Common myeloid progenitor, CD34-positive (primary cell): ENCODE measurements at regions not wholly inside any gene's neighbourhood (a gene's known extent, or its start where the extent isn't known, plus 50 kb on each side); places are given as distances from the start of the nearest gene placed in this dataset.

Experiments used
- CTCF ChIA-PET: fragments of 350-600 bp; sonication (Branson Sonifier 250); formaldehyde crosslinking; loops from one replicate; lab custom pipeline; 2021; ENCODE audit warnings: antibody characterized with exemption; lab: Charles Lee
- POLR2A ChIA-PET: fragments of 350-600 bp; sonication (Branson Sonifier 250); formaldehyde crosslinking; loops from one replicate; lab custom pipeline; 2021; ENCODE audit warnings: antibody characterized with exemption; lab: Charles Lee
- DNase-seq, 3 donors: peaks; one replicate each; pipeline versions ENCODE4 v3.0.0 to v3.0.0-alpha.2; 2013
- H3K27ac ChIP-seq, 2 experiments: 1 replicate in 1 of 2; 2 replicates in 1 of 2; pipeline ENCODE4 v1.7.0; 2013; ENCODE audit warnings: inconsistent platforms in 2 of 2, low read length in 2 of 2, mild to moderate bottlenecking in 2 of 2, low read depth in 1 of 2, moderate library complexity in 1 of 2; ENCODE audit not compliant: severe bottlenecking in 2 of 2, insufficient read depth in 1 of 2, poor library complexity in 1 of 2
- H3K27me3 ChIP-seq, 5 experiments: replicated peaks in 2 of 5; 1 replicate in 3 of 5; 2 replicates in 2 of 5; pipeline versions ENCODE4 v1.6.1 to v1.7.0; 2013; ENCODE audit warnings: low read length in 4 of 5, mild to moderate bottlenecking in 2 of 5, moderate library complexity in 2 of 5, inconsistent platforms in 1 of 5; ENCODE audit not compliant: insufficient read depth in 5 of 5, control insufficient read depth in 4 of 5
- H3K36me3 ChIP-seq, 4 experiments: 1 replicate in 2 of 4; 2 replicates in 2 of 4; pipeline versions ENCODE4 v1.6.1 to v1.7.0; 2013; ENCODE audit warnings: low read length in 3 of 4, control low read depth in 1 of 4, mild to moderate bottlenecking in 1 of 4; ENCODE audit not compliant: control insufficient read depth in 4 of 4, insufficient read depth in 4 of 4
- H3K4me1 ChIP-seq, 4 experiments: 1 replicate in 3 of 4; 2 replicates in 1 of 4; pipeline versions ENCODE4 v1.6.1 to v1.7.1; 2013; ENCODE audit warnings: low read length in 3 of 4, mild to moderate bottlenecking in 3 of 4, control low read depth in 1 of 4, inconsistent platforms in 1 of 4, moderate library complexity in 1 of 4; ENCODE audit not compliant: control insufficient read depth in 4 of 4, insufficient read depth in 4 of 4; ENCODE audit errors: control extremely low read depth in 1 of 4
- H3K4me3 ChIP-seq, 7 experiments: 1 replicate in 4 of 7; 2 replicates in 3 of 7; pipeline versions ENCODE4 v1.5.1 to v1.7.0; 2013; ENCODE audit warnings: mild to moderate bottlenecking in 7 of 7, low read length in 6 of 7, moderate library complexity in 6 of 7, inconsistent platforms in 2 of 7, low read depth in 2 of 7, control low read depth in 1 of 7; ENCODE audit not compliant: insufficient read depth in 4 of 7, control insufficient read depth in 1 of 7; ENCODE audit errors: extremely low read depth in 1 of 7
- H3K9me3 ChIP-seq, 5 experiments: 1 replicate in 4 of 5; 2 replicates in 1 of 5; pipeline versions ENCODE4 v1.6.1 to v1.7.1; 2013; ENCODE audit warnings: low read length in 4 of 5, mild to moderate bottlenecking in 2 of 5, inconsistent platforms in 1 of 5, low read depth in 1 of 5, moderate library complexity in 1 of 5; ENCODE audit not compliant: control insufficient read depth in 4 of 5, insufficient read depth in 2 of 5; ENCODE audit errors: control extremely low read depth in 1 of 5
- WGBS: methylation state at CpG from one replicate; pipeline ENCODE4 v1.1.5; 2013; ENCODE audit not compliant: insufficient coverage; 5-methylcytosine and 5-hydroxymethylcytosine counted together

DNA sequence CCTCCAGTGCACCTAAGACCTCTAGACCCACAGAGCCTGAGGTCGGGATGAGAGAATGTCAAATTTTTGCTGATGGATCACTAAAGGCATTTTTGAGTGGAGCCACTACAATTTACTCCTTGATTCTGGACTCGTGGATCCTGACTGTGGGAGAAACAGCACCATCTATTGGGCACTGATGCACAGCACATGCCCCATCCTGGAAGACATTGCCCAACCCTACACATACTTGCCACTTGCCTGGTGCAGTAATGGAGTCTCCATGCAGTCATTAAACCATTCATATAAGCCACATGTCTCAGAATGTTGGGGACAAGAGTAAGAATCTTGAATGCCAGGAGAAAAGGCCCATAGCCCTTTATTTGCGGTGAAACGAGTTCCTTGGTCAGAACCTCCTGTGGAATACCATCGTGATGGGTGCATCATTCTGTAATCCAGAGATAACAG is 103.9 kb downstream of the GGTLC2 start:
- ChIA-PET POLR2A (no interaction called here), CTCF (interaction anchor here (0.7 to 1.9 kb wide), 4 partner anchors 21 to 39 kb away, joined by 3 to 10 read pairs (median 4); no protein-coding TSS in a partner anchor)
- Histone ChIP-seq H3K27ac (no peak overlapping the region), H3K9me3 (no peaks in the 10 kb centered on the region), H3K36me3 (no peaks in the 10 kb centered on the region), H3K4me3 (no peak overlapping the region), H3K4me1 (peaks cover 0 to 10% (median 8%) of the 10 kb centered on the region in 4 experiments), H3K27me3 (peaks cover 0 to 7% (median 3%) of the 10 kb centered on the region in 5 experiments)
- 56% methylated on average over 5 of the region's 5 CpGs for WGBS
- peak in 2 of 3 donors; percentile 59 to 61 for DNase-seq

DNA sequence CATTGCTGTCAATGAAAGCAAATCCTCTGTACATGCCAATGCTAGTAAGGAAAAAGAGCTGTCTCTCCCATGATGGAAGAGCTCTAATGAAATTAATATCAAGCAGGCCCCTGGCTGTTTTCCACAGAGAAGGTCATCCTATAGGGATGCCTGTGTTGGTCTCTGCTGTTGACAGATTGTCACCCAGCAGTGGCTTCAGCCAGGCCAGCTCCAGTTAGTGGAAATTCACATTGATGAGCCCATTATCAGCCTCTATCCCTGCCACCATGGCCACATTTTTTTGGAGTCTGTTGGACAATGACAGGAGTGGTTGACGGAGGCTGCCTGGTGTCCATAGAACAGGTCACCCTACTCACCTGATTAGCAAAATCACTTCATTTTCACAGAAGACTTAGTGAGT is 104.3 kb downstream of the GGTLC2 start:
- ChIA-PET CTCF (interaction anchor here (0.7 to 1.9 kb wide), 4 partner anchors 21 to 39 kb away, joined by 3 to 10 read pairs (median 4); no protein-coding TSS in a partner anchor), POLR2A (no interaction called here)
- Histone ChIP-seq H3K9me3 (no peaks in the 10 kb centered on the region), H3K27me3 (peaks cover 0 to 7% (median 3%) of the 10 kb centered on the region in 5 experiments), H3K4me3 (no peak overlapping the region), H3K36me3 (no peaks in the 10 kb centered on the region), H3K27ac (no peak overlapping the region), H3K4me1 (peaks cover 0 to 11% (median 8%) of the 10 kb centered on the region in 4 experiments)
- WGBS = no CpG with 5 or more reads among the region's 1 CpG
- no peak for DNase-seq

DNA sequence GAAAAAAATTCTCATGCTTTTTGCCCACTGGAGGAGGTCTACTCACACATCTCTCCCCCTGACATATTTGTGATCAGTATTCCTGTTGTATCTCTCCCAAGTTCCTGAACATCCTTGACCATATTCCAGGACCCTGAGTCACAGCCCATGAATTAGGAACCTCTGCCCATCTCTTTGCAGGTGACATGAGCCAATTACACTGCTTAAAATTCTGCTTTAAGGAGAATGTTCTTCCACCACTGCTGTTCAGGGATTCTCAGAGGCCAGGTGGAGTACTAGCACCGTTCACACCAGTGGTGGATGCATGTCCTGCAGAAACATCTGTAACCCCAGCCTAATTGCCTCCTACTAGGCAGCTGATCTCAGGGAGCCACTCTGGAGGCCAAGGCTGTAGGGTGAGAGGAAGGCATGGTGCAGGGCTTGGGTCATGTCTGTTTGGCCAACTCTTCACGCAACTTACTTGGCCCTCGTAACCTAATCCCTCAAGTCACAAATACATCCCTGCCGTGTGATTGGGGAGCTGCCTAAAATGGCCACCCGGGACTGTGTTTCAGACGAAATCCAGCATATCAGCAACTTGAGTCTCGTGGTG is 104.8 kb downstream of the GGTLC2 start:
- Histone ChIP-seq H3K4me1 (peaks cover 0 to 11% (median 8%) of the 10 kb centered on the region in 4 experiments), H3K4me3 (no peak overlapping the region), H3K9me3 (no peaks in the 10 kb centered on the region), H3K36me3 (no peaks in the 10 kb centered on the region), H3K27me3 (peaks cover 0 to 5% (median 2%) of the 10 kb centered on the region in 5 experiments), H3K27ac (no peak overlapping the region)
- ChIA-PET CTCF (interaction anchor here (0.7 to 1.9 kb wide), 4 partner anchors 20 to 39 kb away, joined by 3 to 10 read pairs (median 4); no protein-coding TSS in a partner anchor), POLR2A (no interaction called here)
- DNase-seq = no peak
- WGBS = 92% methylated on average over 5 of the region's 7 CpGs

DNA sequence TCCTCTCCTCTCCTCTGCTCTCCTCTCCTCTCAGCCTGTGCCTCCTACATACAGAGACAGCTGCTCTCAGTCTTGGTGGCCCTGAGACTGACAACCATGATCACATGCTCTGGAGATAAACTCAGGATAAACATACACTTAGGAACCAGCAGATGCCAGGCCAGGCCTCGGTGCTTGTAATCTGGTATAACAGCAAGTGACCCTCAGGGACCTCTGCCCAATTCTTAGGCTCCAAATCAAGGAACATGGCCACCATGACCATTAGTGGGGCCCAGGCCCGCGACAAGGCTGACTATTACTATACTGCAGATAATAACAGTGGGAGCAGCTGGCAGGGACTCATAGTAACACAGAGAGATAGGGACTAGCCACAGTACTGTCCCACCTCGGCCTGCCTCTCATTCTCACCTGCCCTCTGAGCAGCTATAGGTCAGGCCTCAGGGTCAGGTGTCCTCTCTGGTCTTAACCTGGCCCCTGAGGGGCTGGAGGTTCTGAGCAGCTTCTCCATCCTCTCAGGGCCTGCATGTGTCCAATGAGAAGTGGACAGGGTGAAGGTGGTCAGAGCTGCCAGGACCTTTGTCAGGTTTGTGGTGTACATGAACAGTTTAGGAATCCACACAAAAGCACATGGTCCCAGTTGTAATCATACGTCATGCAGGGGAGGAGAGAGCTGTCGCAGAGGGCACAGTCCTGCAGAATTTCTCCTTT is 106.1 kb downstream of the GGTLC2 start:
- H3K36me3 ChIP-seq = no peaks in the 10 kb centered on the region
- no peak overlapping the region for H3K27ac ChIP-seq
- no peaks in the 10 kb centered on the region for H3K9me3 ChIP-seq
- 94% methylated on average over 4 of the region's 6 CpGs for WGBS
- peaks cover 0 to 11% (median 8%) of the 10 kb centered on the region in 4 experiments for H3K4me1 ChIP-seq
- peaks cover 0 to 1% (median 0%) of the 10 kb centered on the region in 5 experiments for H3K27me3 ChIP-seq
- no peak for DNase-seq
- POLR2A ChIA-PET = no interaction called here
- no peak overlapping the region for H3K4me3 ChIP-seq
- CTCF ChIA-PET = interaction anchor here (1.0 to 2.4 kb wide), 4 partner anchors 10 to 206 kb away, joined by 3 to 8 read pairs (median 4); no protein-coding TSS in a partner anchor

DNA sequence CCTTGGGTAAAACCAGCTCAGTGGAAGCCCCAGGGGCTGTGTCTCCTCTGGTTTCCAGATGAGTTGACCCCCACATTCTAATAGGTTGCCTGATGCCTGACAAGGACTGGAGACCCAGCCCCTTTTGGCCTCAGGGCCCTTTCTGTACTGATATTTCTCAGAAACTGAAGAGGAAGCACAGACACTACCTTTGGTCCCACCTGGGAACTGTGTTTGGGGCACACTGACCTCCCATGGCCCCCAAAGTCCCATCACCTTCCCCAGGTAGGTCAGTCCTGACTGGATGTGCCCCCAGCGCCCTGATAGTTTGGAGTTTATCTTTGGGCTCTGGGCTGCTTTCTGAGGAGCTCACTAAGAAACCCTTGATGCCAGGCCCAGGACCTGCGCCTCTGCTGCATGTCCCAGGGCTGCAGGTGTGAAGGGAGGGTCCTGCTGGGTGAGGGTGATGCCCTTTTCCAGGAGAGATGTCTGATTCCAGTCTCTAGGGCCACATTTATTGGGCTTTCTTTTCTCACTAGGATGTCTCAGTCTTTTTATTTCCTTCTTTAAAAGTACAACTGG is 106.7 kb downstream of the GGTLC2 start:
- Histone ChIP-seq H3K4me1 (peaks cover 0 to 11% (median 8%) of the 10 kb centered on the region in 4 experiments), H3K9me3 (no peaks in the 10 kb centered on the region), H3K4me3 (no peak overlapping the region), H3K27ac (no peak overlapping the region), H3K36me3 (no peaks in the 10 kb centered on the region), H3K27me3 (peaks cover 0 to 1% (median 0%) of the 10 kb centered on the region in 5 experiments)
- CTCF ChIA-PET = interaction anchor here (1.0 to 3.3 kb wide), 7 partner anchors 10 to 205 kb away, joined by 3 to 27 read pairs (median 7); no protein-coding TSS in a partner anchor
- 100% methylated on average over 1 of the region's 2 CpGs for WGBS
- POLR2A ChIA-PET = no interaction called here
- DNase-seq = no peak

DNA sequence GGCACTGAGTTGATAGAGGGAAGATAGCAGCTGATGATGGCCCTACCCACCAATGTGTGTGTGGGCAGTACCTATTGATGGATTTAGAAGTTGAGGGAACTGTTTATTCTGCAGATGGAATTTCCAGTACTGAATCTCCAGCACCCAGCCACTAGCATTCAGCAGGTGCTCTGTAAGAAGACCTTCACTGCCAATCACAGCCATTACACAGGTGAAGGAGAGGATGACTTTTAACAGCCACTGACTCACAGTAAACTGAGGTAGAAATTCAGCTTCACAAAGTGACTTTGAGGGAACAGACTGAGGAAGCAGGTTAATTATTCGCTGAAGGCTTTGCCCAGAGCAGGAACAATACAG is 107.8 kb downstream of the GGTLC2 start:
- Histone ChIP-seq H3K27ac (no peak overlapping the region), H3K4me1 (peaks cover 0 to 11% (median 8%) of the 10 kb centered on the region in 4 experiments), H3K36me3 (no peaks in the 10 kb centered on the region), H3K9me3 (no peaks in the 10 kb centered on the region), H3K27me3 (peaks cover 0 to 1% (median 0%) of the 10 kb centered on the region in 5 experiments), H3K4me3 (no peak overlapping the region)
- ChIA-PET POLR2A (no interaction called here), CTCF (interaction anchor here (0.6 to 3.3 kb wide), 10 partner anchors 9 to 204 kb away, joined by 3 to 27 read pairs (median 8); no protein-coding TSS in a partner anchor)
- WGBS = 83% methylated on average over 1 of the region's 1 CpG
- no peak for DNase-seq
